Glutamatergic neuron (in vitro differentiated cells): ENCODE measurements at regions not wholly inside any gene's neighbourhood (a gene's known extent, or its start where the extent isn't known, plus 50 kb on each side); places are given as distances from the start of the nearest gene placed in this dataset.

ENCODE experiments used
- DNase-seq: peaks from one replicate; pipeline ENCODE4 v3.0.0; 2022
- H3K27ac Mint-ChIP-seq: one replicate; pipeline ENCODE4 v1.8.0; 2020; ENCODE audit warnings: mild to moderate bottlenecking, mixed read lengths, inconsistent platforms; ENCODE audit not compliant: unreplicated experiment
- H3K27me3 Mint-ChIP-seq: one replicate; pipeline ENCODE4 v1.8.0; 2020; ENCODE audit warnings: mild to moderate bottlenecking, moderate library complexity, mixed read lengths, inconsistent platforms; ENCODE audit not compliant: unreplicated experiment
- H3K36me3 Mint-ChIP-seq: one replicate; pipeline ENCODE4 v1.8.0; 2020; ENCODE audit warnings: mild to moderate bottlenecking, mixed read lengths, inconsistent platforms; ENCODE audit not compliant: unreplicated experiment
- H3K4me1 Mint-ChIP-seq: one replicate; pipeline ENCODE4 v1.8.0; 2020; ENCODE audit warnings: mild to moderate bottlenecking, low read depth, mixed read lengths, inconsistent platforms; ENCODE audit not compliant: unreplicated experiment
- H3K4me3 Mint-ChIP-seq: one replicate; pipeline ENCODE4 v1.8.0; 2020; ENCODE audit warnings: mild to moderate bottlenecking, mixed read lengths, inconsistent platforms; ENCODE audit not compliant: unreplicated experiment
- H3K9me3 Mint-ChIP-seq: one replicate; pipeline ENCODE4 v1.8.0; 2020; ENCODE audit warnings: mild to moderate bottlenecking, moderate library complexity, mixed read lengths, inconsistent platforms; ENCODE audit not compliant: unreplicated experiment
- TF ChIP-seq, protein P1 (sequence below): fragments of 200-600 bp; sonication (generic); IDR thresholded peaks from one replicate; pipeline ENCODE4 v1.5.0; 2021; ENCODE audit not compliant: partially characterized antibody, unreplicated experiment

DNA sequence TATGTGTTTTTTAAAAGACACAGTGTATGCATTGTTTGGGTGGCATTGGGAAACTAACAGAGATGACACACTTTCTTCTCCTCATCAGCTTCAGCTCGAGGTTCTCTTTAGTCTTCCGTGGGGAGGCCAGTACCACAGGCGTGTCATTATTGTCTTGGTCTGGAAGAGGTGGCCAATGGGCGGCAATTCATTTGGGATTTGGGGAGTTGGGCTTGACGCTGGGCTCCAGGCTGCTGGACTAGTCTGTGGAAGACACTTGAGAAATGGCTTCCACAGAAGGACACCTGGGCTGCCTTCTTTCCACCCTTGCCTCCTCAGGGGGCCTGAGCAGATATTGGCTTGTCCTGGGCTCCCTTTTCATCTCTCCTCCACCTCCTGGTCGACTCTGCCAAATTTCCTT, 192.2 kb downstream of the SH2D4B start:
- H3K4me1 Mint-ChIP-seq = peaks cover 3% of the 10 kb centered on the region
- H3K4me3 Mint-ChIP-seq = no peak overlapping the region
- peaks cover 3% of the 10 kb centered on the region for H3K36me3 Mint-ChIP-seq
- no peak overlapping the region for H3K27ac Mint-ChIP-seq
- TF ChIP-seq, protein P1, sequence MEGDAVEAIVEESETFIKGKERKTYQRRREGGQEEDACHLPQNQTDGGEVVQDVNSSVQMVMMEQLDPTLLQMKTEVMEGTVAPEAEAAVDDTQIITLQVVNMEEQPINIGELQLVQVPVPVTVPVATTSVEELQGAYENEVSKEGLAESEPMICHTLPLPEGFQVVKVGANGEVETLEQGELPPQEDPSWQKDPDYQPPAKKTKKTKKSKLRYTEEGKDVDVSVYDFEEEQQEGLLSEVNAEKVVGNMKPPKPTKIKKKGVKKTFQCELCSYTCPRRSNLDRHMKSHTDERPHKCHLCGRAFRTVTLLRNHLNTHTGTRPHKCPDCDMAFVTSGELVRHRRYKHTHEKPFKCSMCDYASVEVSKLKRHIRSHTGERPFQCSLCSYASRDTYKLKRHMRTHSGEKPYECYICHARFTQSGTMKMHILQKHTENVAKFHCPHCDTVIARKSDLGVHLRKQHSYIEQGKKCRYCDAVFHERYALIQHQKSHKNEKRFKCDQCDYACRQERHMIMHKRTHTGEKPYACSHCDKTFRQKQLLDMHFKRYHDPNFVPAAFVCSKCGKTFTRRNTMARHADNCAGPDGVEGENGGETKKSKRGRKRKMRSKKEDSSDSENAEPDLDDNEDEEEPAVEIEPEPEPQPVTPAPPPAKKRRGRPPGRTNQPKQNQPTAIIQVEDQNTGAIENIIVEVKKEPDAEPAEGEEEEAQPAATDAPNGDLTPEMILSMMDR = no peak
- H3K9me3 Mint-ChIP-seq = peaks cover 3% of the 10 kb centered on the region
- no peaks in the 10 kb centered on the region for H3K27me3 Mint-ChIP-seq
- no peak for DNase-seq

DNA sequence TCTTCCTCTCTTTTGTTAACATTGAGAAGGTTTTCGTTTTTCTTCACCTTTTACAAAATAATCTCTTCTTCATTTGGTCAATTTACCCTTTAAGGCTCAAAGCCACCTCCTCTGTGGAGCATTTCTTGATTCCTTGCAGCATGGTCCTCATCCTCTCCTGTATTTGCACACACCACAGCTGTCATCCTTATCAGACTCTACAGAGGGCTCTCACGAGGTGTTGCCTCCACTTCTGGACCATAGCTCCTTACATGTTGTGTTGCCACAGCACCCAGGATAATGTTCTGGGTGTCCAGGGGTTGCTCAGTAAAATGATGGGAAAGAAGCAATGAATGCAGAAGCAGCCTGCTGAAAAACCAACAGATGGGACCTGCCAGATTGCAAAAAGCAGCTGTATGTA, 192.8 kb downstream of the SH2D4B start:
- Mint-ChIP-seq H3K4me1 (peaks cover 3% of the 10 kb centered on the region), H3K27ac (no peak overlapping the region), H3K27me3 (no peaks in the 10 kb centered on the region), H3K4me3 (no peak overlapping the region), H3K36me3 (peaks cover 3% of the 10 kb centered on the region), H3K9me3 (peaks cover 3% of the 10 kb centered on the region)
- TF ChIP-seq, protein P1 = no peak
- DNase-seq = no peak

DNA sequence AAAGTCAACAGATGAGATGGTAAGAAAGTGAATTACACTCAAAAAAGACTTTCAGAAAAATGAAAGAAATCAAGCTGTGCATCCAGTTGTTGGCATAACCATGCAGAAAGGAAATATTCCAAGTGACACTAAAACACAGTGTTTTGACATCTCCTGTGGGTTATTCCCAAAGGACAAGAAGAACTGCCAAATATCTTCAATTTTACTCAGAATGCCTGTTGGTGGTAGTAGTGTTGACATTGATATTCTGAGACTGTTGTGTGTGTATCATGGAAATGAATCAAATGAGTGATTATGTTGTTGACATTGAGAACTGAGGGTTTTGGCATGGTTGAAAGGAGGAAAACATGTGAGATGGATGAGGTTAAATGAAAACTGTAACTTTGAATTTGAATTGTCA, 196.9 kb downstream of the SH2D4B start:
- Mint-ChIP-seq H3K4me1 (peaks cover 3% of the 10 kb centered on the region), H3K9me3 (no peaks in the 10 kb centered on the region), H3K4me3 (no peak overlapping the region), H3K27ac (no peak overlapping the region), H3K27me3 (no peaks in the 10 kb centered on the region), H3K36me3 (no peaks in the 10 kb centered on the region)
- no peak for DNase-seq
- TF ChIP-seq, protein P1 = no peak

DNA sequence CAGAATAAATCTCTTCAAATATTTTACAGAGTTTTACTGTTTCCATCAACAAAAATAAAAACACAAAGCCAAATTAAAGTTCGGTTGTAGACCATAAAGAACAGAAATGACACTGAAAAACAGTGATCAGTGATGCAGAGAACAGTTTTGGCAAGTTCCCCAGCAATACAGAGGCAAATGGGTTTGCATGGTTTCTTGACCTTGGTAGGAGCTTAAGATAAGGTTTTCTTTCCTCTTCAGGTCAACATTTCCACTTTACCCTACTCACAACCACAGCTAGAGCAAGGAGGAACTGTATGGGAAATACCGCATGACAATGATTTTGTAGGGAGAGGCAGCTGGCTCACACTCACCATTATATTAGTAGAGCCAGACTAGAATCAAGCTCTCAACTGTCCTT, 199.5 kb downstream of the SH2D4B start:
- no peak overlapping the region for H3K27ac Mint-ChIP-seq
- H3K27me3 Mint-ChIP-seq = no peaks in the 10 kb centered on the region
- H3K4me1 Mint-ChIP-seq = no peaks in the 10 kb centered on the region
- no peaks in the 10 kb centered on the region for H3K9me3 Mint-ChIP-seq
- no peak for DNase-seq
- TF ChIP-seq, protein P1 = no peak
- H3K36me3 Mint-ChIP-seq = no peaks in the 10 kb centered on the region
- H3K4me3 Mint-ChIP-seq = no peak overlapping the region

DNA sequence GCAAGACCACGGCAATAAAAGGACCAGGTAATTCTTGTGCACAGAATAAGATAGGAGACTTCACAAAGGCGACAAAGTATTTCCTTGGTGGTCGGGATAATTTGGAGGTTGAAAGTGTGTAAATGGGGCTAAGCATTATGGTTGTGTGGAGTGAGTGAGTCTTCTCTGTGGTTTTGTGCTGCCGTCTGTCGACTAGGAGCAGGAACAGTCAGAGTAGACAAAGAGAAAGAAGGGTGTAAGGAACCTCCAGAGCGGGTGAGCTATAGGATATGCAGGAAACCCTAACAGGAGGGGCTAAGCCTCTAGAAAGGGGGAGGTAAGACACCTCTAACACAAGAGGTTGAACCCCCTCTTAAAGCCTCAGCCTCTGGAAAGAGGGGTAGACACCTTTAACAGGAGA, 201.6 kb downstream of the SH2D4B start:
- Mint-ChIP-seq H3K27me3 (no peaks in the 10 kb centered on the region), H3K4me1 (no peaks in the 10 kb centered on the region), H3K36me3 (no peaks in the 10 kb centered on the region), H3K4me3 (no peak overlapping the region), H3K9me3 (no peaks in the 10 kb centered on the region), H3K27ac (no peak overlapping the region)
- TF ChIP-seq, protein P1 = no peak
- DNase-seq = no peak
